D721Med (cell line): ENCODE measurements at regions not wholly inside any gene's neighbourhood (a gene's known extent, or its start where the extent isn't known, plus 50 kb on each side); places are given as distances from the start of the nearest gene placed in this dataset.

Experiments used
- DNase-seq: peaks from one replicate; pipeline ENCODE4 v3.0.0; 2011; ENCODE audit warnings: low spot score; ENCODE audit not compliant: insufficient read length
- FAIRE-seq: peaks from 2 replicates; lab custom pipeline; 2011; peaks lifted over from hg19 to GRCh38; lab: Jason Lieb, UNC
- TF ChIP-seq, protein P1 (sequence below): IDR thresholded peaks from 2 replicates; pipeline ENCODE4 v1.5.1; 2012; ENCODE audit warnings: mild to moderate bottlenecking, control low read depth; ENCODE audit not compliant: insufficient read depth; ENCODE audit errors: missing control alignments

GRCh38 chr6:71204741-71205140 is 83.9 kb upstream of the OGFRL1 start:
- TF ChIP-seq, protein P1, sequence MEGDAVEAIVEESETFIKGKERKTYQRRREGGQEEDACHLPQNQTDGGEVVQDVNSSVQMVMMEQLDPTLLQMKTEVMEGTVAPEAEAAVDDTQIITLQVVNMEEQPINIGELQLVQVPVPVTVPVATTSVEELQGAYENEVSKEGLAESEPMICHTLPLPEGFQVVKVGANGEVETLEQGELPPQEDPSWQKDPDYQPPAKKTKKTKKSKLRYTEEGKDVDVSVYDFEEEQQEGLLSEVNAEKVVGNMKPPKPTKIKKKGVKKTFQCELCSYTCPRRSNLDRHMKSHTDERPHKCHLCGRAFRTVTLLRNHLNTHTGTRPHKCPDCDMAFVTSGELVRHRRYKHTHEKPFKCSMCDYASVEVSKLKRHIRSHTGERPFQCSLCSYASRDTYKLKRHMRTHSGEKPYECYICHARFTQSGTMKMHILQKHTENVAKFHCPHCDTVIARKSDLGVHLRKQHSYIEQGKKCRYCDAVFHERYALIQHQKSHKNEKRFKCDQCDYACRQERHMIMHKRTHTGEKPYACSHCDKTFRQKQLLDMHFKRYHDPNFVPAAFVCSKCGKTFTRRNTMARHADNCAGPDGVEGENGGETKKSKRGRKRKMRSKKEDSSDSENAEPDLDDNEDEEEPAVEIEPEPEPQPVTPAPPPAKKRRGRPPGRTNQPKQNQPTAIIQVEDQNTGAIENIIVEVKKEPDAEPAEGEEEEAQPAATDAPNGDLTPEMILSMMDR = no peak
- FAIRE-seq (no peak), DNase-seq (no peak)

- DNase-seq (no peak), FAIRE-seq (no peak)
- TF ChIP-seq, protein P1 = no peak
These were observed 83.2 kb upstream of the OGFRL1 start for GRCh38 chr6:71205336-71205956.

DNA sequence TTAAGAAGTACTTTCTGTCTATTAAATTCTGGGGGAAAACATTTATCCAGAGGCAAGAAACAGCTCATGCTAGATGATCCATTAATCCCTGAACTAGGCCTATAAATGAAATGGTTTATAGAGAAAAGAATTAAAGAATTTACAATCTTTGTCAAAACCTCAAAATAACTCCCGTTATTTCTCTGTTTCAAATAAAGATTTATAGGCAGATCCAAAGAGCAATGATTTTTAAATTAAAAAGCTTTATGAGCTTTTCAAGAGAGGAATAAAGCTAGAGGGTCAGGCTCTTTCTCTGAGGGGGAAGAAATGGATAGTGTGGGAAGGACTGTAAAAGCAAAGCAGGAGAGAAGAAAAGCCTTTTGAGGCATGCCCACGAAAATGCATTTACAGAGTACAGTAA is 82.5 kb upstream of the OGFRL1 start:
- DNase-seq (no peak), FAIRE-seq (no peak)
- TF ChIP-seq, protein P1 = no peak

- DNase-seq = no peak
- TF ChIP-seq, protein P1 = no peak
- no peak for FAIRE-seq
These were observed 79.4 kb upstream of the OGFRL1 start for GRCh38 chr6:71209206-71209605.

DNA sequence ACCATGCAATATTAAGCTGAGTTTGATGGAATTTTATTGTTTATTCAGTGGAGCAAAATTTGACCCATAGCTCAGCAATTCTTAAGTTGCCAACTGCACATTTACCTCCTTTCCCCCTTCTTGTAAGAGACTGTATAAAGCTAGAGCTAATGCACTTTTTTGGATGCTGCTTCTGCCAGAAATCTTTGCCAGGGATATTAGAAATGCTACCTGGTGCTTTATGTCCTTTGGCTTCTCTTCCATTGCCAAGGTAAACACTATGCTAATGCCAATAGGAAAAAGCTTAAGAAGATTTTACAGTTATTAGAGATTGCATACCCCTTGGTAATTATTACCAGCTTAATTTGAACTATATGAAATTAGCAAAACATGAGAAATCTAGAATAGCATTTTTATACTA is 79.0 kb upstream of the OGFRL1 start:
- no peak for DNase-seq
- TF ChIP-seq, protein P1 = no peak
- FAIRE-seq = no peak

- no peak for FAIRE-seq
- no peak for DNase-seq
- TF ChIP-seq, protein P1 = no peak
These were observed 76.8 kb upstream of the OGFRL1 start for GRCh38 chr6:71211799-71212198.

DNA sequence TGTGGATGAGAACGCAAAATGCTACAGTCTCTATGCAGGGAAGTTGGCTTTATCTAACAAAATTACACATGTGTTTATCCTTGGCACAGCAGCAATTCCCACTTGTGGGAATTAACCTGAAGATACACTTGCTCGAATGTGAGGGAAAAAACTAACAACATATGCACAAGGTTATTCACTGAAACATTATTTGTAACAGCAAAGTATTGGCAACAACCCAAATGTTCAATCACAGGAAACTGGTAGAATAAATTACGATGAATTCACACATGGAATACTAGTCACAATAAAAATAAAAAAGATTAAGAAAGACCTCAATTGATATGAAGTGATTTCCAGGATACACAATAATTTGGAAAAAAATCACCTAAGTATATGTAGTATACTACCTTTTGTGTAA is 68.1 kb upstream of the OGFRL1 start:
- no peak for DNase-seq
- FAIRE-seq = no peak
- TF ChIP-seq, protein P1 = no peak
